Prostate gland (tissue), 2 donors: ENCODE measurements at regions not wholly inside any gene's neighbourhood (a gene's known extent, or its start where the extent isn't known, plus 50 kb on each side); places are given as distances from the start of the nearest gene placed in this dataset.

Experiments
- DNase-seq: peaks from one replicate; pipeline ENCODE4 v3.0.0-alpha.2; 2019; ENCODE audit warnings: low spot score
- H3K27ac ChIP-seq, 2 donors: fragments of 200-600 bp; sonication (generic); 2 replicates each; pipeline ENCODE4 v1.5.1; 2017 to 2019
- H3K27me3 ChIP-seq: fragments of 200-600 bp; sonication (generic); replicated peaks from 2 replicates; pipeline ENCODE4 v1.5.1; 2019; ENCODE audit not compliant: insufficient read depth
- H3K36me3 ChIP-seq, 2 donors: fragments of 200-600 bp; sonication (generic); 1 replicate in 1 of 2; 2 replicates in 1 of 2; pipeline versions ENCODE4 v1.5.1 to v1.8.1; 2017 to 2019
- H3K4me1 ChIP-seq: fragments of 200-600 bp; sonication (generic); replicated peaks from 2 replicates; pipeline ENCODE4 v1.5.1; 2019
- H3K4me3 ChIP-seq, 2 donors: fragments of 200-600 bp; sonication (generic); 2 replicates each; pipeline ENCODE4 v1.5.1; 2017 to 2019
- H3K9me3 ChIP-seq: fragments of 200-600 bp; sonication (generic); 2 replicates; pipeline ENCODE4 v1.5.1; 2017
- CTCF ChIP-seq, 4 experiments: fragments of 200-600 bp in 2 of 4; fragments of 450-650 bp in 2 of 4; sonication (generic) in 2 of 4; IDR thresholded peaks; 1 replicate in 3 of 4; 2 replicates in 1 of 4; pipeline ENCODE4 v1.5.1; 2016 to 2019; ENCODE audit warnings: antibody characterized with exemption in 4 of 4, mild to moderate bottlenecking in 2 of 4, moderate library complexity in 2 of 4
- POLR2A ChIP-seq: fragments of 450-650 bp; IDR thresholded peaks from one replicate; pipeline ENCODE4 v1.6.1; 2016; ENCODE audit warnings: antibody characterized with exemption, mild to moderate bottlenecking
- POLR2AphosphoS5 ChIP-seq: sonication (generic); formaldehyde crosslinking; IDR thresholded peaks from one replicate; pipeline ENCODE4 v1.6.1; 2017; ENCODE audit warnings: antibody characterized with exemption
- WGBS: methylation state at CpG from one replicate; pipeline ENCODE4 v1.1.5; 2018; 5-methylcytosine and 5-hydroxymethylcytosine counted together
- intact Hi-C: fragments of 100-400 bp; cut with DNase I; formaldehyde crosslinking; loops from one replicate; pipeline ENCODE4 v1.14.2; 2022

- no peaks in the 10 kb centered on the region for H3K36me3 ChIP-seq
- intact Hi-C loops = no loop called here
- H3K9me3 ChIP-seq = no peaks in the 10 kb centered on the region
- TF ChIP-seq POLR2AphosphoS5 (no peak), POLR2A (no peak), CTCF (IDR thresholded peaks at IDR 0.05) (no peak)
- 80% methylated on average over 2 of the region's 2 CpGs for WGBS
- no peak for DNase-seq
- H3K27ac ChIP-seq = no peak overlapping the region
- no peaks in the 10 kb centered on the region for H3K27me3 ChIP-seq
- H3K4me1 ChIP-seq = no peaks in the 10 kb centered on the region
- no peak overlapping the region for H3K4me3 ChIP-seq
These were observed 348.6 kb upstream of the KCNH7 start for GRCh38 chr2:163187119-163187518.

- no peaks in the 10 kb centered on the region for H3K4me1 ChIP-seq
- no peaks in the 10 kb centered on the region for H3K27me3 ChIP-seq
- intact Hi-C loops = no loop called here
- no peaks in the 10 kb centered on the region for H3K9me3 ChIP-seq
- no peak overlapping the region for H3K27ac ChIP-seq
- 89% methylated on average over 2 of the region's 2 CpGs for WGBS
- DNase-seq = no peak
- TF ChIP-seq POLR2A (no peak), CTCF (IDR thresholded peaks at IDR 0.05) (no peak), POLR2AphosphoS5 (no peak)
- H3K4me3 ChIP-seq = no peak overlapping the region
- no peaks in the 10 kb centered on the region for H3K36me3 ChIP-seq
These were observed 346.6 kb upstream of the KCNH7 start for GRCh38 chr2:163185160-163185559.

GRCh38 chr2:163182764-163183354, 344.3 kb upstream of the KCNH7 start:
- WGBS = 50% methylated on average over 2 of the region's 2 CpGs
- no peak overlapping the region for H3K4me3 ChIP-seq

GRCh38 chr2:163177592-163177991, 339.0 kb upstream of the KCNH7 start:
- Histone ChIP-seq H3K4me1 (no peaks in the 10 kb centered on the region), H3K27ac (no peak overlapping the region), H3K36me3 (no peaks in the 10 kb centered on the region), H3K27me3 (no peaks in the 10 kb centered on the region), H3K9me3 (no peaks in the 10 kb centered on the region), H3K4me3 (no peak overlapping the region)
- TF ChIP-seq POLR2A (no peak), POLR2AphosphoS5 (no peak), CTCF (IDR thresholded peaks at IDR 0.05) (no peak)
- no peak for DNase-seq
- intact Hi-C loops = no loop called here
- 38% methylated on average over 3 of the region's 3 CpGs for WGBS

More at GRCh38 chr2:163182764-163183354, 344.3 kb upstream of the KCNH7 start:
- TF ChIP-seq CTCF (IDR thresholded peaks at IDR 0.05) (peak in 3 of 4 experiments; percentile 32 to 50 (median 35)), POLR2AphosphoS5 (no peak)
- Histone ChIP-seq H3K27ac (no peak overlapping the region), H3K9me3 (no peaks in the 10 kb centered on the region), H3K27me3 (no peaks in the 10 kb centered on the region), H3K36me3 (no peaks in the 10 kb centered on the region), H3K4me1 (no peaks in the 10 kb centered on the region)
- intact Hi-C loops = no loop called here
- no peak for DNase-seq

GRCh38 chr2:163175294-163175693, 336.7 kb upstream of the KCNH7 start:
- DNase-seq = no peak
- WGBS = 93% methylated on average over 2 of the region's 2 CpGs
- H3K4me1 ChIP-seq = no peaks in the 10 kb centered on the region
- intact Hi-C loops = no loop called here
- no peaks in the 10 kb centered on the region for H3K36me3 ChIP-seq
- no peak for TF ChIP-seq POLR2AphosphoS5
- no peak for TF ChIP-seq POLR2A
- no peak for TF ChIP-seq CTCF (IDR thresholded peaks at IDR 0.05)
- no peaks in the 10 kb centered on the region for H3K9me3 ChIP-seq
- no peak overlapping the region for H3K27ac ChIP-seq
- no peak overlapping the region for H3K4me3 ChIP-seq
- H3K27me3 ChIP-seq = no peaks in the 10 kb centered on the region
